ENCODE measurements at regions not wholly inside any gene's neighbourhood (a gene's known extent, or its start where the extent isn't known, plus 50 kb on each side); places are given as distances from the start of the nearest gene placed in this dataset.

GRCh38 chr5:3778945-3779344, 183.3 kb downstream of the IRX1 start:
- TF ChIP-seq CTCF (IDR thresholded peaks at IDR 0.05; ENCODE audit: insufficient read depth, low read length) (no peak), POLR2AphosphoS5 (IDR thresholded peaks at IDR 0.05; ENCODE audit: low read depth) (no peak), GABPA (IDR thresholded peaks at IDR 0.05; ENCODE audit: low read depth) (no peak), REST (IDR thresholded peaks at IDR 0.05; ENCODE audit: insufficient replicate concordance, low read depth) (no peak), SPI1 (IDR thresholded peaks at IDR 0.05; ENCODE audit: borderline replicate concordance, low read depth) (no peak)
